ENCODE measurements at regions not wholly inside any gene's neighbourhood (a gene's known extent, or its start where the extent isn't known, plus 50 kb on each side); places are given as distances from the start of the nearest gene placed in this dataset.

GRCh38 chr18:11279461-11279860 is 130.1 kb upstream of the PIEZO2 start:
- H3K9me3 ChIP-seq = peaks cover 0 to 4% (median 0%) of the 10 kb centered on the region in 4 donors
- no peak for DNase-seq (ENCODE audit: low spot score in 2 of 2)
- no peak for TF ChIP-seq POLR2A (IDR thresholded peaks at IDR 0.05)
- no peak for TF ChIP-seq CTCF (IDR thresholded peaks at IDR 0.05)
- TF ChIP-seq EP300 (IDR thresholded peaks at IDR 0.05) = no peak
- H3K27me3 ChIP-seq = no peaks in the 10 kb centered on the region
- no peaks in the 10 kb centered on the region for H3K4me1 ChIP-seq
- no peaks in the 10 kb centered on the region for H3K36me3 ChIP-seq
- H3K27ac ChIP-seq = no peak overlapping the region
- WGBS, 2 donors = 55 to 61% methylated on average over 3 of the region's 3 CpGs
- H3K4me3 ChIP-seq = no peak overlapping the region

- H3K9me3 ChIP-seq = peaks cover 0 to 4% (median 0%) of the 10 kb centered on the region in 4 donors
- no peak overlapping the region for H3K27ac ChIP-seq
- no peak for DNase-seq (ENCODE audit: low spot score in 2 of 2)
- no peak overlapping the region for H3K4me3 ChIP-seq
- H3K4me1 ChIP-seq = no peaks in the 10 kb centered on the region
- WGBS, 2 donors = 82% methylated on average over 2 of the region's 2 CpGs
- TF ChIP-seq EP300 (IDR thresholded peaks at IDR 0.05) (no peak), CTCF (IDR thresholded peaks at IDR 0.05) (no peak), POLR2A (IDR thresholded peaks at IDR 0.05) (no peak)
- no peaks in the 10 kb centered on the region for H3K27me3 ChIP-seq
- H3K36me3 ChIP-seq = no peaks in the 10 kb centered on the region
Measured at GRCh38 chr18:11276678-11277077, 127.3 kb upstream of the PIEZO2 start.

- no peaks in the 10 kb centered on the region for H3K36me3 ChIP-seq
- H3K27me3 ChIP-seq = no peaks in the 10 kb centered on the region
- no peak overlapping the region for H3K27ac ChIP-seq
- H3K4me3 ChIP-seq = no peak overlapping the region
- whole genome bisulfite sequencing, 2 donors = 68 to 74% methylated on average over 6 of the region's 6 CpGs
- peaks cover 0 to 5% (median 2%) of the 10 kb centered on the region in 4 donors for H3K4me1 ChIP-seq
- TF ChIP-seq EP300 (IDR thresholded peaks at IDR 0.05) = no peak
- no peak for TF ChIP-seq POLR2A (IDR thresholded peaks at IDR 0.05)
- no peak for TF ChIP-seq CTCF (IDR thresholded peaks at IDR 0.05)
- no peaks in the 10 kb centered on the region for H3K9me3 ChIP-seq
- DNase-seq (ENCODE audit: low spot score in 2 of 2) = no peak
Measured at GRCh38 chr18:11274144-11274794, 124.9 kb upstream of the PIEZO2 start.

- peaks cover 0 to 20% (median 3%) of the 10 kb centered on the region in 4 donors for H3K4me1 ChIP-seq
- H3K36me3 ChIP-seq = no peaks in the 10 kb centered on the region
- no peak for TF ChIP-seq EP300 (IDR thresholded peaks at IDR 0.05)
- TF ChIP-seq CTCF (IDR thresholded peaks at IDR 0.05) = no peak
- TF ChIP-seq POLR2A (IDR thresholded peaks at IDR 0.05) = no peak
- WGBS, 2 donors = 66 to 75% methylated on average over 7 of the region's 7 CpGs
- H3K4me3 ChIP-seq = no peak overlapping the region
- H3K27ac ChIP-seq = no peak overlapping the region
- DNase-seq (ENCODE audit: low spot score in 2 of 2) = no peak
- no peaks in the 10 kb centered on the region for H3K27me3 ChIP-seq
- no peaks in the 10 kb centered on the region for H3K9me3 ChIP-seq
Measured at GRCh38 chr18:11272516-11272915, 123.1 kb upstream of the PIEZO2 start.

GRCh38 chr18:11271954-11272353 is 122.6 kb upstream of the PIEZO2 start:
- TF ChIP-seq CTCF (IDR thresholded peaks at IDR 0.05) (no peak), EP300 (IDR thresholded peaks at IDR 0.05) (no peak), POLR2A (IDR thresholded peaks at IDR 0.05) (no peak)
- Histone ChIP-seq H3K27me3 (no peaks in the 10 kb centered on the region), H3K4me1 (peaks cover 0 to 25% (median 3%) of the 10 kb centered on the region in 4 donors), H3K36me3 (no peaks in the 10 kb centered on the region), H3K4me3 (no peak overlapping the region), H3K27ac (no peak overlapping the region), H3K9me3 (no peaks in the 10 kb centered on the region)
- WGBS, 2 donors = 52 to 71% methylated on average over 3 of the region's 3 CpGs
- no peak for DNase-seq (ENCODE audit: low spot score in 2 of 2)
